PC-3 (cell line): ENCODE measurements at regions not wholly inside any gene's neighbourhood (a gene's known extent, or its start where the extent isn't known, plus 50 kb on each side); places are given as distances from the start of the nearest gene placed in this dataset.
A peak's percentile ranks its signal among the peaks of the same experiment; 100 is the strongest.

Experiments
- ATAC-seq: fragments of 200-7000 bp; cut with Tn5 transposase; 2 replicates; pipeline ENCODE4 v1.9.1; 2020; ENCODE audit warnings: mild to moderate bottlenecking, moderate library complexity
- BruUV-seq: library from RNA; stranded (reverse); fragments of 400-500 nt; replicated peaks from 2 replicates; lab custom pipeline; 2021; lab: Mats Ljungman, UMichigan
- CTCF ChIA-PET: fragments of 300-600 bp; sonication (Branson Sonifier 250); formaldehyde crosslinking; loops from one replicate; lab custom pipeline; 2022; ENCODE audit warnings: antibody characterized with exemption; lab: Charles Lee
- POLR2A ChIA-PET: fragments of 300-600 bp; sonication (Branson Sonifier 250); formaldehyde crosslinking; loops from one replicate; lab custom pipeline; 2022; ENCODE audit warnings: antibody characterized with exemption; ENCODE audit not compliant: unreplicated experiment; lab: Charles Lee
- DNase-seq: peaks from one replicate; pipeline ENCODE4 v3.0.0-alpha.2; 2015
- H2AFZ ChIP-seq: fragments of 300-600 bp; sonication (generic); 2 replicates; pipeline ENCODE4 v1.6.0; 2016; ENCODE audit warnings: antibody characterized with exemption, low read length
- H3F3A ChIP-seq: fragments of 300-600 bp; sonication (generic); one replicate; pipeline ENCODE4 v1.6.0; 2017; ENCODE audit warnings: antibody characterized with exemption, low read length, control low read depth, mild to moderate bottlenecking; ENCODE audit not compliant: unreplicated experiment
- H3K27ac ChIP-seq: fragments of 300-600 bp; sonication (generic); 2 replicates; pipeline ENCODE4 v1.5.1; 2016; ENCODE audit warnings: mild to moderate bottlenecking, low read length
- H3K27me3 ChIP-seq: fragments of 300-600 bp; sonication (generic); 2 replicates; pipeline ENCODE4 v1.6.1; 2016; ENCODE audit warnings: low read length, mixed read lengths
- H3K36me3 ChIP-seq: fragments of 300-600 bp; sonication (generic); 2 replicates; pipeline ENCODE4 v1.6.1; 2016; ENCODE audit warnings: low read depth, mixed run types, low read length, mixed read lengths
- H3K4me1 ChIP-seq: fragments of 300-600 bp; sonication (generic); 2 replicates; pipeline ENCODE4 v1.5.1; 2016; ENCODE audit warnings: low read length; ENCODE audit not compliant: insufficient read depth
- H3K4me2 ChIP-seq: fragments of 300-600 bp; sonication (generic); 2 replicates; pipeline ENCODE4 v1.6.0; 2016; ENCODE audit warnings: low read length
- H3K4me3 ChIP-seq: fragments of 300-600 bp; sonication (generic); 2 replicates; pipeline ENCODE4 v1.5.1; 2016; ENCODE audit warnings: mild to moderate bottlenecking, low read length, mixed read lengths
- H3K79me2 ChIP-seq: fragments of 300-600 bp; sonication (generic); 2 replicates; pipeline ENCODE4 v1.6.1; 2017; ENCODE audit warnings: low read length, mixed read lengths
- H3K9ac ChIP-seq: fragments of 300-600 bp; sonication (generic); 2 replicates; pipeline ENCODE4 v1.6.0; 2016; ENCODE audit warnings: mild to moderate bottlenecking, low read length
- H3K9me2 ChIP-seq: fragments of 300-600 bp; sonication (generic); replicated peaks from 2 replicates; pipeline ENCODE4 v1.6.1; 2016; ENCODE audit warnings: mixed run types, low read length, mixed read lengths
- H3K9me3 ChIP-seq: fragments of 300-600 bp; sonication (generic); 2 replicates; pipeline ENCODE4 v1.6.1; 2016; ENCODE audit warnings: low read length, mixed read lengths
- H4K20me1 ChIP-seq: fragments of 300-600 bp; sonication (generic); 2 replicates; pipeline ENCODE4 v1.6.1; 2016; ENCODE audit warnings: low read length, mixed read lengths
- CTCF ChIP-seq: fragments of 300-600 bp; sonication (generic); conservative IDR thresholded peaks from 2 replicates; pipeline ENCODE4 v1.5.1; 2017; ENCODE audit warnings: antibody characterized with exemption, low read depth, mild to moderate bottlenecking, low read length
- EZH2 ChIP-seq: fragments of 300-600 bp; sonication (generic); IDR thresholded peaks from one replicate; pipeline ENCODE4 v1.6.1; 2017; ENCODE audit warnings: antibody characterized with exemption, mild to moderate bottlenecking, low read length; ENCODE audit not compliant: unreplicated experiment
- EZH2phosphoT487 ChIP-seq: fragments of 300-600 bp; sonication (generic); IDR thresholded peaks from 2 replicates; pipeline ENCODE4 v1.6.1; 2018; ENCODE audit warnings: mild to moderate bottlenecking, antibody characterized with exemption, low read length, borderline replicate concordance
- intact Hi-C: fragments of 100-400 bp; cut with micrococcal nuclease; formaldehyde crosslinking; loops from 2 replicates; pipeline ENCODE4 v1.9.0; 2023

GRCh38 chr7:46930366-46930765 lies 651.5 kb downstream of the TNS3 start:
- no peaks in the 10 kb centered on the region for H3F3A ChIP-seq
- no TSS peak for BruUV-seq
- DNase-seq (peak; percentile 85), ATAC-seq (peak; percentile 98)
- H3K9ac ChIP-seq = no peak overlapping the region
- CTCF ChIA-PET = no interaction called here
- no peaks in the 10 kb centered on the region for H3K27me3 ChIP-seq
- no peaks in the 10 kb centered on the region for H3K36me3 ChIP-seq
- H3K27ac ChIP-seq = peak overlapping the region; percentile 46
- H2AFZ ChIP-seq = no peak overlapping the region
- TF ChIP-seq CTCF (no peak), EZH2 (no peak)
- H3K4me3 ChIP-seq = peak overlapping the region; percentile 31; the same call in 1 of the 2 replicates
- intact Hi-C loops = loop anchor here (1.0 to 5.0 kb wide), 5 partner anchors 114 to 443 kb away; no protein-coding TSS in a partner anchor
- H3K79me2 ChIP-seq = no peaks in the 10 kb centered on the region
- H3K4me2 ChIP-seq = peak overlapping the region; percentile 64
- no peaks in the 10 kb centered on the region for H4K20me1 ChIP-seq
- no peaks in the 10 kb centered on the region for H3K9me2 ChIP-seq
- POLR2A ChIA-PET = no interaction called here
- H3K4me1 ChIP-seq = peaks cover 30% of the 10 kb centered on the region
- H3K9me3 ChIP-seq = no peaks in the 10 kb centered on the region

GRCh38 chr7:46929359-46929758 lies 652.6 kb downstream of the TNS3 start:
- Histone ChIP-seq H3K9ac (no peak overlapping the region), H3K27me3 (no peaks in the 10 kb centered on the region), H3K27ac (no peak overlapping the region), H3K4me3 (no peak overlapping the region), H3K4me1 (peaks cover 30% of the 10 kb centered on the region), H3K9me2 (no peaks in the 10 kb centered on the region), H3K36me3 (no peaks in the 10 kb centered on the region), H2AFZ (no peak overlapping the region), H4K20me1 (no peaks in the 10 kb centered on the region), H3K79me2 (no peaks in the 10 kb centered on the region), H3K9me3 (no peaks in the 10 kb centered on the region), H3F3A (no peaks in the 10 kb centered on the region), H3K4me2 (peak overlapping the region; percentile 64; the same call in 1 of the 2 replicates)
- ChIA-PET CTCF (no interaction called here), POLR2A (no interaction called here)
- intact Hi-C loops = no loop called here
- TF ChIP-seq EZH2 = no peak
- no peak for TF ChIP-seq EZH2phosphoT487
- TF ChIP-seq CTCF = no peak
- ATAC-seq (no peak), DNase-seq (no peak)
- no TSS peak for BruUV-seq

GRCh38 chr7:46928719-46929118 lies 653.2 kb downstream of the TNS3 start:
- no peaks in the 10 kb centered on the region for H3K36me3 ChIP-seq
- BruUV-seq = no TSS peak
- H3F3A ChIP-seq = no peaks in the 10 kb centered on the region
- H3K27me3 ChIP-seq = no peaks in the 10 kb centered on the region
- no peak for ATAC-seq
- peaks cover 30% of the 10 kb centered on the region for H3K4me1 ChIP-seq
- no peak for TF ChIP-seq EZH2
- TF ChIP-seq EZH2phosphoT487 = no peak
- no peak for TF ChIP-seq CTCF
- no peaks in the 10 kb centered on the region for H3K9me3 ChIP-seq
- no peak overlapping the region for H2AFZ ChIP-seq
- H3K9ac ChIP-seq = no peak overlapping the region
- H3K27ac ChIP-seq = no peak overlapping the region
- DNase-seq = no peak
- no peaks in the 10 kb centered on the region for H3K79me2 ChIP-seq
- H3K4me2 ChIP-seq = no peak overlapping the region
- H4K20me1 ChIP-seq = no peaks in the 10 kb centered on the region
- no peaks in the 10 kb centered on the region for H3K9me2 ChIP-seq
- H3K4me3 ChIP-seq = no peak overlapping the region
- POLR2A ChIA-PET = no interaction called here
- CTCF ChIA-PET = no interaction called here
- intact Hi-C loops = no loop called here
